ENCODE measurements at regions not wholly inside any gene's neighbourhood (a gene's known extent, or its start where the extent isn't known, plus 50 kb on each side); places are given as distances from the start of the nearest gene placed in this dataset.
"Not testable (repeated sequence)": the region's sequence is repeated elsewhere in the genome, so short reads cannot be mapped to it uniquely, and the experiment has no call there.

- no peak for DNase-seq (ENCODE audit: low read depth)
Measured at GRCh38 chr14:56049536-56049935, 68.7 kb upstream of the PELI2 start.

GRCh38 chr14:56055511-56055910 is 62.7 kb upstream of the PELI2 start:
- DNase-seq (ENCODE audit: low read depth) = no peak

- no peak for DNase-seq (ENCODE audit: low read depth)
Measured at GRCh38 chr14:56056031-56056430, 62.2 kb upstream of the PELI2 start.

GRCh38 chr14:56057071-56057741 is 61.0 kb upstream of the PELI2 start:
- DNase-seq (ENCODE audit: low read depth) = no peak

GRCh38 chr14:56057767-56058166 is 60.4 kb upstream of the PELI2 start:
- no peak for DNase-seq (ENCODE audit: low read depth)

- no peak for DNase-seq (ENCODE audit: low read depth)
Measured at GRCh38 chr14:56059054-56059453, 59.2 kb upstream of the PELI2 start.

- no peak for DNase-seq (ENCODE audit: low read depth)
Measured at GRCh38 chr14:56061051-56061450, 57.2 kb upstream of the PELI2 start.

GRCh38 chr14:56063131-56063530 is 55.1 kb upstream of the PELI2 start:
- DNase-seq (ENCODE audit: low read depth) = no peak

- no peak for DNase-seq (ENCODE audit: low read depth)
Measured at GRCh38 chr14:56064513-56064912, 53.7 kb upstream of the PELI2 start.

GRCh38 chr14:56065199-56065598 is 53.0 kb upstream of the PELI2 start:
- DNase-seq (ENCODE audit: low read depth) = not testable (repeated sequence)

GRCh38 chr14:56065621-56066290 is 52.5 kb upstream of the PELI2 start:
- DNase-seq (ENCODE audit: low read depth) = no peak
